GM12892 (cell line): ENCODE measurements at regions not wholly inside any gene's neighbourhood (a gene's known extent, or its start where the extent isn't known, plus 50 kb on each side); places are given as distances from the start of the nearest gene placed in this dataset.

Experiments
- DNase-seq: peaks from one replicate; pipeline ENCODE4 v3.0.0; 2011; ENCODE audit not compliant: insufficient read length
- FAIRE-seq: peaks from 2 replicates; lab custom pipeline; 2011; peaks lifted over from hg19 to GRCh38; lab: Jason Lieb, UNC
- POLR2A ChIP-seq: IDR thresholded peaks from 2 replicates; pipeline ENCODE4 v1.6.1; 2011; ENCODE audit warnings: low read depth, low read length, control low read depth
- POLR2AphosphoS5 ChIP-seq: IDR thresholded peaks from 2 replicates; pipeline ENCODE4 v1.6.1; 2011; ENCODE audit warnings: low read depth, low read length, control low read depth
- TAF1 ChIP-seq: IDR thresholded peaks from 2 replicates; pipeline ENCODE4 v1.6.1; 2011; ENCODE audit warnings: low read depth, mild to moderate bottlenecking, control low read depth, low read length, borderline replicate concordance

GRCh38 chr9:107148216-107148615 is 134.9 kb upstream of the RAD23B start:
- FAIRE-seq (no peak), DNase-seq (no peak)
- TF ChIP-seq POLR2A, result no peak
- TF ChIP-seq POLR2AphosphoS5, result no peak
- no peak for TF ChIP-seq TAF1

GRCh38 chr9:107149756-107150155 is 133.3 kb upstream of the RAD23B start:
- FAIRE-seq (no peak), DNase-seq (no peak)
- TF ChIP-seq POLR2AphosphoS5, result no peak
- no peak for TF ChIP-seq TAF1
- TF ChIP-seq POLR2A, result no peak

DNA sequence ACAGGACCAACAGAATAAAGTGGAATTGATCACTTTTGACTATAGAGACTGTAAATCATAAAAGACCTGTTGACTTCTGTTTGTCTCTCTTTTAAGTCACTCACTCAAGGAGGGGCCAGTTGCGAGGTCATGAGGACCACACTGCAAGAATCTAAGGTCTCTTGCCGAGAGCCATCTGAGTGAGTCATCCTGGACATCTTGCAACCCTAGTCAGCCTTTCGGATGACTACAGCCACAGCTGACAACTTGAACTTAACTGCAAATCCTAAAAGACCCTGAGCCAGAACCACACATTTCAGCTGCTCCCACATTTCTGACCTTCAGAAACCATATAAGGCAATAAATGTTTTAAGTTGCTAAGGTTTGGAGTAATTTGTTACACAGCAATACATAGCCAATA is 129.7 kb upstream of the RAD23B start:
- no peak for TF ChIP-seq TAF1
- no peak for TF ChIP-seq POLR2AphosphoS5
- no peak for TF ChIP-seq POLR2A
- DNase-seq (no peak), FAIRE-seq (no peak)

GRCh38 chr9:107154291-107154690 is 128.8 kb upstream of the RAD23B start:
- FAIRE-seq (no peak), DNase-seq (no peak)
- TF ChIP-seq POLR2AphosphoS5 (no peak), POLR2A (no peak), TAF1 (no peak)

- no peak for TF ChIP-seq POLR2AphosphoS5
- FAIRE-seq (no peak), DNase-seq (no peak)
These were observed 128.3 kb upstream of the RAD23B start for GRCh38 chr9:107154766-107155165.

DNA sequence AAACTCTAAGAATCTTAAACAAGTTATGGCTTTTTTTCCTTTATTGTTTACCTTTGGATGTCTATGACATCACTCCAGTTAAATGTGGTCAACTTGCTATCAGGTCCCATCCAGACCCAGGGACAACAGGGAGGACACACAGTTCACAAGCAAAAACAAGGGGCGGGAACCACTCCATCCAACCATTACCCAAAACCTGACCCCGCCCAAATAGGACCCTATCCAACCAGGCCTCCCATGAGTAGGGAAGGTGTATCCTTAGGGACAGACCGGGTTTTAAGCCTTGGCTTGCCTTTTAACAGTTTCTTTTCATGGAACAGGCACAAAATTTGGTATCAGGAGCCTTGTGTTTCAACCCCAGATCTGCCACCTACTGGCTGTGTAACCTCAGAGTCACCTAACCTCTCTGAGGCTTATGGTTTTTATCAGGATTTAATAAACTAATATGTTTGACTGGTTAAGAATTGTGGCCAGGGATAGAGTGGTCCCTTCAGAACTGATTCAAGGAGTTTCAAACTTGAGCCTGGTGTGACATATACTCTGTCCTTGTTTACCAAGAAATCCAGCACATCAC is 127.7 kb upstream of the RAD23B start:
- FAIRE-seq (no peak), DNase-seq (no peak)
- no peak for TF ChIP-seq TAF1
- TF ChIP-seq POLR2AphosphoS5, result no peak
- TF ChIP-seq POLR2A, result no peak

DNA sequence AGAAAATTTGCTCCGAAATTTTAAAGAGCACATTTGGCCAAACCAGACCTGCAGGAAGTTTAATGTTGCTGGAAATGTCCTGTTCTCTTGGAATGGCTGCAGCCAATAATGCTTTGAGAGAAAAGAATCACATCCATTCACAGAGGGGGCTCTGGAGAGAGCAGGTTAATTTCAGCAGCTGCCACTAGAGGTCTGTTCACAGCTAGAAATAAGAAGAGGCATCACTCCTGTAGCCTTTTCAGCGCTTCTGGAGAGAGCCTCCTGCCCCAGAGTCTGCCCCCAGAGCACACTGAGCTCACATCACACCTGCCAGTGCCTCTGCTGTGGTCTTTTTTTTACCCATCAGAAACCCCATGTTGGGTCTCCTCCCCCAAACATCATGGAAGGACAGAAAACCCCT is 124.8 kb upstream of the RAD23B start:
- DNase-seq, result no peak
- no peak for TF ChIP-seq POLR2A
- TF ChIP-seq POLR2AphosphoS5, result no peak
- no peak for TF ChIP-seq TAF1
- no peak for FAIRE-seq

DNA sequence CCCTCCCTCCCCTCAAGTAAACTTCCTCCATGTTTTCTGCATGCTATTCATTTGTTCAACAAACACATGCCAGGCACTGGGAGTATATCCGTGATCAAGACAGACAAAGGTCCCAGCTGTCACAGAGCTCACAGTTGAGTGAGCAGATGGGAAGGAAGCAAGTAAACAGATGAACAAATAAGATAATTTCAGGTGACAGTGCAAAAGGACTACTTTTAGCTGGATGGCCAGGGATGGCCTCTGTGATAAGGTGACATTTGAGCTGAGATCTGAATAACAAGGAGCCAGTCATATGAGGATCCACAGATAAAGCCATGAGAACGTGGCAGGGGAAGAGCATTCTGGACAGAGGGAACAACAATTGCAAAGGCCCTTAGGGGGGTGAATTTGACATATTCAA is 121.7 kb upstream of the RAD23B start:
- FAIRE-seq (no peak), DNase-seq (no peak)

GRCh38 chr9:107163370-107163769 is 119.7 kb upstream of the RAD23B start:
- FAIRE-seq (no peak), DNase-seq (no peak)
- TF ChIP-seq POLR2AphosphoS5, result no peak
- no peak for TF ChIP-seq POLR2A
- no peak for TF ChIP-seq TAF1

More for the DNA sequence above, 121.7 kb upstream of the RAD23B start:
- no peak for TF ChIP-seq POLR2A
- no peak for TF ChIP-seq TAF1

GRCh38 chr9:107169796-107170195 is 113.3 kb upstream of the RAD23B start:
- FAIRE-seq (no peak), DNase-seq (no peak)
- no peak for TF ChIP-seq POLR2AphosphoS5
- TF ChIP-seq TAF1, result no peak
- TF ChIP-seq POLR2A, result no peak

- TF ChIP-seq TAF1 (no peak), POLR2A (no peak), POLR2AphosphoS5 (no peak)
- DNase-seq (no peak), FAIRE-seq (no peak)
These were observed 112.3 kb upstream of the RAD23B start for GRCh38 chr9:107170801-107171200.

- no peak for TF ChIP-seq TAF1
- no peak for TF ChIP-seq POLR2A
- FAIRE-seq, result peak; percentile 93
These were observed 110.7 kb upstream of the RAD23B start for GRCh38 chr9:107172160-107172978.

GRCh38 chr9:107172979-107173347 is 110.1 kb upstream of the RAD23B start:
- FAIRE-seq (peak; percentile 21), DNase-seq (no peak)
- TF ChIP-seq POLR2AphosphoS5, result no peak
- no peak for TF ChIP-seq TAF1
- no peak for TF ChIP-seq POLR2A

More at GRCh38 chr9:107172160-107172978, 110.7 kb upstream of the RAD23B start:
- peak; percentile 18 for DNase-seq
